ENCODE measurements at regions not wholly inside any gene's neighbourhood (a gene's known extent, or its start where the extent isn't known, plus 50 kb on each side); places are given as distances from the start of the nearest gene placed in this dataset.

GRCh38 chr21:16504281-16504680 is 774.5 kb downstream of the USP25 start:
- TF ChIP-seq CTCF (conservative IDR thresholded peaks at IDR 0.05; ENCODE audit: low read depth in 2 of 2) (no peak), ETS1 (IDR thresholded peaks at IDR 0.05) (no peak), POLR2AphosphoS5 (IDR thresholded peaks at IDR 0.05; ENCODE audit: low read depth) (no peak)

Data from GM23338 (cell line).